NCI-H1436 treated with DMSO at 0.1 percent for 48 hours (cell line): ENCODE measurements at regions not wholly inside any gene's neighbourhood (a gene's known extent, or its start where the extent isn't known, plus 50 kb on each side); places are given as distances from the start of the nearest gene placed in this dataset.
A peak's percentile ranks its signal among the peaks of the same experiment; 100 is the strongest.
"Not testable (repeated sequence)": the region's sequence is repeated elsewhere in the genome, so short reads cannot be mapped to it uniquely, and the experiment has no call there.

Experiments used
- DNase-seq: peaks from one replicate; lab custom pipeline; 2025; lab: John Stamatoyannopoulos, UW

DNA sequence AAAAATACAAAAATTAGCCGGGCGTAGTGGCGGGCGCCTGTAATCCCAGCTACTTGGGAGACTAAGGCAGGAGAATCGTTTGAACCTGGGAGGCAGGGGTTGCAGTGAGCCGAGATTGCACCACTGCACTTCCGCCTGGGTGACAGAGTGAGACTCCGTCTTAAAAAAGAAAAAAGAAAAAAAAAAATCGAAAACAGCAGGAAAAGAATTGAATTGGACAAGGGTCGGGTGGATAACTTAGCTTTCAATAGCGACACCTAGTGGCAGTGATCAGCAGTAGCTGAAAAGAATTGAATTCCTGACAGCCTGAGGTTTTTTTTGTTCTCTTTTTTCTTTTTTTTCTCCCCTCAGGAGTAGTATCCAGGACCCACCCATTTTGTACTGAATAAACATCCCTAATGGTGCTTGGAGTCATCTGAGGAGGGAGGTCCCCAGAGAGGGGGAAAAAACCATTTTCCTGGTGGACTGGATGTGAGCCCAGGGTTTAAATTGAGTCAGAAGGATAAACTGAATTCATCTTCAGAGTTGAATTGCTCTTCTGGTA lies 55.1 kb downstream of the CYCS start:
- peak; percentile 27 for DNase-seq

DNA sequence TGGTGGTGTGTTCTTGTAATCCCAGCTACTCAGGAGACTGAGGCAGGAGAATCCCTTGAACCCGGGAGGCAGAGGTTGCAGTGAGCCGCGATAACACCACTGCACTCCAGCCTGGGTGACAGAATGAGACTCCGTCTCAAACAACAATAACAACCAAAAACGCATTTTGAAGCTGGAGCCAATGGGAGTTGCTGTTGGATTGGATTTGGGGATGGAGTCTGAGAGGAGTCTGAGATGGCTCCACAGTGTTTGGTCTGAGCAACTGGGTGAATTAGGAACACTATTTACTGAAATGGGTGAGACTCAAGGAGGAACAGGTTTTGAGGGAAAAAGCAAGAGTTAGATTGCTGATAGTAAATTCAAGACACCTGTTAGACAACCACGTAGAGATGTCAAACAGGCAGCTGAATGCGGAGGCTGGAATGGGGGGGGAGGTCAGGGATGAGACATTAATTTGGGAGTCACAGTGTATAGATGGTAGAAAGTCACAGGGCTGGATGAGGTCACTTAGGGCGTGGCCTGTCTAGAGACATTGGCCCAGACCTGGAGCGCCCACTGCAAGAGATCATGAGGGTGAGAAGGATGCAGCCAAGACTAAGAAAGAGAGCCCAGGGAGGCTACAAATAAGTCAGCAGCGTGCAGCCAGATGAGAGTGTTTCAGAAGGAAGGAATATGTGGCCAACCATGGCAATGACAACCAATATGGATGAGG lies 56.4 kb downstream of the CYCS start:
- DNase-seq = no peak

DNA sequence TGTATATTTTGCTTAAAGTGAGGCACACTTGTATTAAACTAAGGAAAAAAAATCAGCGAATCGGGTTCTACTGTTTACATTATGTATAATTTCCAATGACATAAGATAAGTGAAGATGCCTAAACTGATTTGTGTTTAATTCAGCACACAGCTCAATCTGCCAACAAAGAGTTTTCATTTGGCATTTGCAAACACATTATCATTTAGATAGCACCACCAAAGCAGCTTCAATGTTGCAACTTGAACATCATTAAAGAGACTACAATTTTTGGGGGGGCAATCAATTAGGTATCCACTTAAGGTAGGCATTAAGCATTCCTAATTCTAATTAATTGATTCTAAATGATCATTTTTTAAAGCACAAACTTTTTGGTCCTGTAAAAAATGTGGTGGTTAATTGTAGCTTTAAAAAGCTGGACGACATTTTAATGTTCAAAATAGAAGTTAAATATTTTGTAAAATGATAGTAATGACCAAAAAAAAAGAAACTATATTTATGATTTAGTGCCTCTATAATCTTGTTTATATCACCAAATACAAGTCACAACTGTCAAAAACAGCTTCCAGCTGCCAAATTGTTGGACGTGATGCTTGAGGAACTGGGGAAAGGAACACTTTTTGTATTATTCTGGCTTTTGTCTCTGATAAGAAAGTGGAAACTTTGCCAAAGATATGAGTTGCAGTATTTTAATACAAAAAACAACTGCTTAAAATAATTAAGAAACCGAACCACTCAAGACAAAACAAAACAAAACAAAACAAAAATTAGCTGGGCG lies 57.1 kb downstream of the CYCS start:
- no peak for DNase-seq

DNA sequence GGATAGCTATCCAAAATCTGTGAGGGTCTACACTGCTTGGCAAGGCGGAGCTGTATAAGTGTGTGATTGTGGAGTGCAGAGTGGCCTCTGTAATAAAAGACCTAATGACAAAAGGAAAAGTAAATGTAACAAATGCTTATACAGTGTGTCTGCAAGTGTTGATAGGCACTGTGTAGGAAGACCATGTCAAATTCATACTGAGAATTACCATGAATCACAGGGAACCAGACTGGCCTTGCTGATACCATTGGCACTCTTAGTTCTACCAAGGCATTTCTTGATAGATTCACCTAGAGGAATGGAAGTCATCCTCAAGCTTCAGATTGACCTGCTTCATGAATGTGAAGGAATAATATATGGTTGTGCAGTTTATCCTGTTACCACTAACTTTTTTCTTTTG lies 58.8 kb downstream of the CYCS start:
- no peak for DNase-seq

DNA sequence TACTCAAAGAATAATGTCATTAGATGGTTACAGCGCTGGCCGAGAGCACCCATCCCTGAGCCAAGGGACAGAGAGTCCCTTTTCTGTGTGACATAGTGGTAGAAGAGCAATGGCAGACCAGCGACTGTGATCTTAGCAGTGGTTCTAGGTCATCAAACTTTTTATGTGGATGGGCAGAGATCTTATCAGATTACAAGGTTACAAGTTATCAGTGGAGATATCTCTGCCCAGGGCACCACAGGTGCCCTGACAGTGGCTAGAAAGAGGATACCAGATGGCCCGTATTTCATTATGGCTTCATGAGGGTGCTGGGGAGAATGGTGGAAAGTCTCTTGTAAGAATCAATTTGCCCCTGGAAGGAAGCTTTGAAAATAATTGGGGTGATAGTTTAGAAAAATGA lies 62.7 kb downstream of the CYCS start:
- DNase-seq = no peak

DNA sequence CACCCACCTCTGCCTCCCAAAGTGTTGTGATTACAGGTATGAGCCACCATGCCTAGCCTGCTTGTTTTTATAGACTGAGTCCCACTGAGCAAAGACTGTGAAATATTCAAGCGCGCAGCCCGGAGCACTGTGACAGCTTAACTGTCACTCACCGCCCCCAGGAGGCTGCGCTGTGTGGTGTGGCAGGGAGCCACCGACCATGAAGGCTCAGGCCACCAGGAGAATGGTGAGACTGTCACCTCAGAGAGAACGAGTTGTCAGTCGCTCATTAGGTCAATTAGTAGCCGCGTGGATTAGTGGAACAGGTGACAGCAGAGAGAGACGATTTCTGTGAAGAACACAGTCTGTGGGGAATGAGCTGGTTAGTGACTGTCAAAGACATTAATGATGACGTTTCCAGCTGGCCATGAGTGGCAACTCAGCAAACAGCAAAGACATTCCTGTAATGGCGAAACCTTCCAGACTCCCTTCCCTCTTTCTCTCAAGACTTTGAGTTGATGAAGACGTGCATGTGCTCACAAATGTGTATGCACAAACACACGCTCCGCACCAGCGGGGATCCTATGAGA lies 64.5 kb downstream of the CYCS start:
- DNase-seq = no peak

DNA sequence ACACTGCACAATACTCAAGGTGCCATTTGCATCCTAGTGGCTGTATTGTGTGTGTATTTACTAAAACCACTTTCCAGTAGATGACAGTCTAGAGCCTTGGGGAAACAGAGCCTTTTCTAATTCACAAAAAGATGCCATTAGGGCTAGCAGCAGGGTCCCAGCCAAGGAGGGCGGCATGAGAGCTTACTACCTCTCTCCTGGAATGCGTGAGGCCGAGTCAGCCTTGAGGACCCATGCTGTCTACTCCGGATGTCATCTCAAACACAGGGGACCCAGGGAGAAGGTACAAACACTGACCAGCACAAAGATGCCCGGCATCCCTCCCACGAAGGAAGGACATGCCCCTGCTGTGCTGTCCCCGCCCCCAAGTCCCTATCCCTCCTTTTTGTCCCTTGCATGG lies 65.5 kb downstream of the CYCS start:
- no peak for DNase-seq

DNA sequence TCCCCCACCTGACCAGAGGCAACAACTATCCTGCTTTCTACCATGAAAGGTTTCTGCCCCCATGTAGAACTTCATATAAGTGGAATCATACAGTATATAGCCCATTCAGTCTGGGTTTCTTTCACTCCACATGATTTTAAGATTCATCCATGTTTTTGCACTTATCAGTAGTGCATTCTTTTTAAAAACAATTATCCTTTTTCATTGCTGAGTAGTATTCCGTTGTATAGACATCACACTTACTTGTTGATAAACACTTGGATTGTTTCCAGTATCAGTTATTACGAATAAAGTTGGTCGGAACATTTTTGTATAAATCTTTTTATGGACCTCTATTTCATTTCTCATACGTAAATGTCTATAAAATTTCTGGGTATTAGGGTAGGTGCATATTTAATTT lies 68.7 kb downstream of the CYCS start:
- DNase-seq = no peak

DNA sequence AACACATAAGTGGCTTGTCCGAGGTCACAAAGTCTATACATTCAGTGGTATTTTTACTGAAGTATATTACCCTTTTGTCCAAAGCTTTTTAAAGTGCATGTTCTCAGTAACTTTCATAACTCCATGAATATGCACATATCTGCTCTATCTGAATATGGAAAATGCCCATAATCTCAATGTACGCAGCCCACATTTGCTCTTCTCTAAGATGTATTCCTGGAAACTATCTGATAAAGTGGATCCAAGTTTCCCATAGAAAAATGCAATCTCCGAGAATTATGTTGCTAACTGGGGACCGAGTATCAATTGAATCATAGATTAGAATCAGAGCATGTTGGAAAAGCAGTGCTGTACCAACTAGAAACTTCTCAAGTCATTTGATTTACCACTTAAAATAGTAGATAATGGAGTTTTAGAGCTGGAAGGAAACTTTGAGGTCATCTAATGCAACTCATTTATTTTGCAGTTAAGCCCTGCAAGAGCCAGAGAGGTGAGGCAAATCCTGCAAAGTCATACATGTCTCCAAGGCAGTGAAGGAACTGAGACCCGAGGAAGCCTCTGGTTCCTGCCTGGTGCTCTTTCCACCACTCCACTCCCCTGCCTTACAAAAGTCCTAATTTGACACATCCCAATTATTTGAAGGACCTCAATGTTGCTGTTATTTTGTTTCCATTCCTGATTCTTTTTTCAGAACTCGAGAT lies 69.4 kb downstream of the CYCS start:
- no peak for DNase-seq

DNA sequence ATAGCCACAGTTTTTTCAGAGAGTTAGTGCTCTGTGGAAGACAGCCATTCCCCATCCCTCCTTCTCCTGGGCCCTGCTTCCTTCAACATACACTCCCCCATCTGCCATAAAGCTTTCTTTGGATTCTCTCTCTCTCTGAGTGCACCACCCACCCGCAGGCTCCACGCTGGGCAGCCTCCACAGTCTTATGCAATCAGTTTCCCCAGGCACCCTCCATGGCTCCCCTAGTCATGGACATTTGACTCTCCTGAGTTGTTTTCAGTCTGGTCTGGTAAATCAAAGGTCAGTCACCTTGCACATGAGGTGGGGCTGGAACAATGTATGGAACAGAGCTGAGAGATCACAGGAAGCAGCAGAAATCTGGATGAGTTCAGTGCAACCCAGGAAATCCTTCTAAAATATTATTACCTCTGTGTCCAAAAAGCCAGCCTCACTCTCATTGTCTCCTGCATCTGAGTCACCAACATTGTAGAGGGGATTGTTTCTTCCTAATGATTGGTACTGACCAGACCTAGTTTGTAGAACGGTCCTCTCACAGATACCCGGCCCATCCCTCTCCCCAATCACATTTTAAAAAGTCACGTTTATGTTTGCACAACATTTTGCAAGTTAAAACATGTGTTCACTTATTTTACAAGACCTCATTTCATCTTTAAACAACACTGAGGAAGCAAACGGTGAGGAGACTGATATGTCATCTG lies 70.1 kb downstream of the CYCS start:
- DNase-seq = no peak

DNA sequence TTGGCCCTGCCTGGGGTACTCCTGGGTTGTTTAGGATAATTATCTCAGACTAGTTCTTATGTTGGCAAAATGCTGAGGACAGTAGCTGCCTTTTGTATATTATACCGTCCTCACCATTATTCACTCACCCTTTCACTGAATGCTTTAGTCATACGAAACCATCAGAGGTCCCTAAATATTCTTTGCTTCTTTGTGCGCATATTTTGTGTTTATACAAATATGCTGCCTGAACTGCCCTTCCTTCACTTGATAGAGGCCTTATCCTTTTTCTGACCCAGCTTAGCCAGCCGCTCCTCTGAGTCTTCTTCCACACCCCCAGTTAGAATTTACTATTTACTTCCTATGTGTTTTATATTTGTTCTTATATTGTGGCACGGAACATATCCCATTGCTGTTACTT lies 70.2 kb upstream of the OSBPL3 start:
- no peak for DNase-seq

DNA sequence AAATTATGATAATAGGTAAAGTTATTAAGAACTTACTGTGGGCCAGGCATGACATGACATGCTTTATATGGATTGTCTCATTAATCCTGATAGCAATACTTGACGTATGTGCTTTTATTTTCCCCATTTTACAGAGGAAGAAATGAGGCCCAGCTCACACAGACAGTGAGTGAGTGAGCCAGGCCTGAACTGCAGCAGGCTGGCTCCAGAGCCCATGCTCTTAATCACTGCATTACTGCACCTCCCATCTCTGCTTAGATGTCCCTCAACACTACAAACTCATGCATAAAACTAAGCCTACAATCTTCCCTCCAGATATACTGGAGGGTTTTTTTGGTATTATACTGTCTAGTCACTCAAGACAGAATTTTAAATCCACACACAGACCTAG lies 68.5 kb upstream of the OSBPL3 start:
- no peak for DNase-seq

DNA sequence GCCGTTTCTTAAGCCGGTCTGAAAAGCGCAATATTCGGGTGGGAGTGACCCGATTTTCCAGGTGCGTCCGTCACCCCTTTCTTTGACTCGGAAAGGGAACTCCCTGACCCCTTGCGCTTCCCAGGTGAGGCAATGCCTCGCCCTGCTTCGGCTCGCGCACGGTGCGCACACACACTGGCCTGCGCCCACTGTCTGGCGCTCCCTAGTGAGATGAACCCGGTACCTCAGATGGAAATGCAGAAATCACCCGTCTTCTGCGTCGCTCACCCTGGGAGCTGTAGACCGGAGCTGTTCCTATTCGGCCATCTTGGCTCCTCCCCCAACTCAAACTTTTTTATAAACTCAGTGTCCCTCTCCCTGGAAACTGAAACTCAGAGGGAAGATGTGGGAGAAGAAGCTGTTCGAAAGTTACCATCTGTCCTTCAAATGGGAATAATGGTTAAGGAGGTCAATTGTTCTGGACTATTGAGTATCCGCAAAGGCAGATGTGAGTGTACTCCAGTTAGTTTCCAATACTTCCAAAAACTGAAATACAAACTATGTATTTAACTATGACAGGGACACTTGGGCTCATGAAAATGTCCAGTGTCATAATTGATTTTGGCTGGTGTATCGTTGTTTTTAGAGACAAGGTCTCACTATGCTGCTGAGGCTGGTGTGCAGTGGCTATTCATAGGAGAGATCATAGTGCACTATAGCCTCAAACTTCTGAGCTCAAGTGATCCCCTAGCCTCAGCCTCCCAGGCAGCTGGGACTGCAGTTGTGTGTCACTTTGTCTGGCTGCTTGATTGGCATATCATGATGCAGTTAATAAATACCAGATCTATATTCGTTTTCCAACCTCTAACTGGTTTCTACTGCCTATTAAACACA lies 67.8 kb upstream of the OSBPL3 start:
- not testable (repeated sequence) for DNase-seq

DNA sequence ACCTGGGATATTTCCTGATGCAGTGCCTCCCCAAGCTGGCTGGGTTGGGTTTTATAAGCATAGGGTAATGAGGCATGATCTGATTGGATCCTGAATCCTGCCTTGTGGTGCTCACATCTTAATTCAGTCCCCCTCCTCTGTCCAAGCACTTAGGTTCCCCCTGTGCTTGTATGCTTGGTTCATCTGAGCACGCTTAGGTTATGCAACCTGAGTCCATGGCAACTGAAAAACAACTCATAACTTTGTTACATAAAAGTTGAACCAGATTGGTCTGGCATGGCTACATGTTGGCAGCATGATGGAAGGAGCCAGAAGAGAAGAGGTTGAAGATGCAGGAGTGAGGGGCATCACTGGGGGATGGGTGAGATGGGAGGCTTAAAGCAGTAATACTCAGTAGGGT lies 57.3 kb upstream of the OSBPL3 start:
- no peak for DNase-seq

DNA sequence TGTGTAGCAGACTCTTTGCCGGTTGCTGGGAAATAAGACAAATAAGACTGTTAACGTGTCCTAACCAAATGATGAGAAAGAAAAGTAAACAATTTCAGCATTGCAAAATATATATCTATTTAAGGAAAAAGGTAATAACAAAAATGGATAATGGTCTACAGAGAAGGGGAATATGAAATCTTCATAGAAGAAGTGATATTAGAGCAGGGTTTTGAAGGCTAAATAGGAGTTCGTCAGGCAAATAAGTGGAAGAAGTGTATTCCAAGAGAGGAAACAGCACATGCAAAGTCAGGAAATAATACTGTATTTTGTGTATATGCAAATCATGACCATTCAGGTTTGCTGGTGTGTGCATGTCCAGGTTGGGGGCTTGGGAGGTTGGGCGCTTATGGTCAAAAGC lies 55.3 kb upstream of the OSBPL3 start:
- no peak for DNase-seq

DNA sequence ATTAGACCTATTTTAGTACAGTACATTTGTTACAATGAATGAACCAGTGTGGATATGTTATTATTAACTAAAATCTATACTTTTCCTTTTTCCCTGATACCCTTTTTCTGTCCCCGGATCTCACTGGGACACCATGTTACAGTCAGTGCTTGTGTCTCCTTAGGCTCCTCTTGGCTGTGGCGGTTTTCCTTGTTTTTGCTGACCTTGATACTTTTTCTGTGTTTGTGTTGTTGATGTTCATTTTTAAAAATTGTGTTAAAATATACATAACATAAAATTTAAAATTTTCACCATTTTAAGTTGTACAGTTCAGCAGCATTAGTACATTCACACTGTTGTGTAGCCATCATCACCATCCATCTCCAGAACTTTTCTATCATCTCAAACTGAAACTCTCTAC lies 54.2 kb upstream of the OSBPL3 start:
- no peak for DNase-seq

DNA sequence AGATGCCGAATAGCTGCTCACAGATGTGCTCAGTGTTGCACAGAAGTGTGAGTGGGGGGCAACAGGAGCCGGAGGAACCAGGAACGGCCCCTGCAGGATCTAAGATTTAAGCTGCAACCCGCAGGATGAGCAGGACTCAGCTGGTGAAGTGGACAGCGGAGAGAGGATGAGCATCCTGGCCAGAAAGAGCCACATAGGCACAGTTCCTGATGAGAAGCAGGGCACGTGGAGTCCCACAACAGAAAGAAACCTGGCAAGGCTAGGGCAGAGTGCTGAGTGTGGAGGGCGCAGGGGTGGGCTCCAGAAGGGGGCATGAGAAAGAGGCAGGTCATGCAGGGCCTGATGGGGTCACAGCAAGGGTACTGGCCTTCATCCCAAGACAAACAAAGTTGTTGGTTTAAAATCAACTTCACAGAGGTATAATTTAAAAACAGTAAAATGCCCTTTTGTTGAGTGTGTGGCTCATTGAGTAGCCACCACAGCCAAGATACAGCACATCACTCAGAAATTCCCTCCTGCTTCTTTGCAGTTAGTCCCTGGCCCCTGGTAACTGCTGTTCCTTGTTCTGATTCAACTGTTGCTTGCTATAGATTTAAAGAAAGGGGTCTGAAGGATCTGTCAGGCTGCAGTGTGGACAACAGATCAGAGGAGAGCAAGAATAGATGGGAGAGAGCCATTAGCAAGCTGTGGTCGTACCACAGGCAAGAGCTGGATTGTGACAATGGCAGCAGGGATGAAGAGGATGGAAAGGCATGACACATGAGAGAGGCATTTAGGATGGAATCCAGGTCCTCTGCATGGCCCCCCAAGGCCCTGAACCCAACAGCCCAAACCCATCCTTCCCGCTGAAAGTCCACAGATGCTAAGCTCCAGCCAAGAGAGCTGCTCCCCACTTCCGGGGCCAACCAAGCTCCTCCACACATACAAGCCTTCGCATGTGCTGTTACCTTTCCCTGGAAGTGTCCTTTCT lies 53.1 kb upstream of the OSBPL3 start:
- DNase-seq = no peak

DNA sequence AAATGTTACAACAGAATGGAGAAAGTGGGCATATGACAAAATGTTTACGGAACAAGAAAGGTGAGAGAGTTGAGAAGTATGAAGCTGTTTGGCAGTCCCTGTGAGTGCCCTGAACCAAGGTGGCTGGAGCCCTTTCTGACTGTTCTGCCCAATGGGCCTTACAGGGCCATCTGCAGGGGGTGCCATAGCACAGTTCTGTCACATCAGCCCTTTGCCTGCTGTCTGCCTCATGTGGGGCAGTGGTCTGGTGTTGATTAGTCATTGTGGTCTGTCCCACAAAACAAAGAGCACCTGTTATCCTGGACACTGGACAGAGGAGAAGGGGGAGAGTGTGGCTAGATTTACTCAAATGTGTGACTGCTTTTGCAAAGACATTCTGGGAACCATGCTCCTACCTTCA lies 51.5 kb upstream of the OSBPL3 start:
- DNase-seq = no peak

DNA sequence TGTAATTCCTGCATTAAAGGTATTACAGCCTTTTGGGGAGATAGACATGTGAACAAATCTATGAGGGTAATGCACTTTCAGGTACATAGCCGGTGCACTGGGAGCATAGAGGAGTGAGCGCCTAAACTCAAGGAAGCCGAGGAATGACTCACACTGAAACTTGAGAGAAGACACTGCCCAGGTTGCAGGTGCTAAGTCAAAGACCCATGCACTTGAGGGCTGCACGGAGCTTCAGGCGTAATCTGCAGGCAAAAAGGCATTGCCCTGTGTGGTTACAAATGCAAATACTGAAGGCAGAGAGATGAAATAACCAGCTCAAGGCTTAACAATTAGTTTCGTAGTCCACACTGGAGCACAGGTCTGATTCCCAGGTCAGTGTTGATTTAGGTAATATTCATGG lies 51.0 kb upstream of the OSBPL3 start:
- DNase-seq = no peak
